HG03039 (cell line): ENCODE measurements at regions not wholly inside any gene's neighbourhood (a gene's known extent, or its start where the extent isn't known, plus 50 kb on each side); places are given as distances from the start of the nearest gene placed in this dataset.
A peak's percentile ranks its signal among the peaks of the same experiment; 100 is the strongest.
"Not testable (repeated sequence)": the region's sequence is repeated elsewhere in the genome, so short reads cannot be mapped to it uniquely, and the experiment has no call there.

Experiments
- ATAC-seq: cut with Tn5 transposase; IDR thresholded peaks from one replicate; pipeline ENCODE4 v1.9.1; 2021; ENCODE audit warnings: mild to moderate bottlenecking, moderate library complexity; ENCODE audit not compliant: unreplicated experiment

DNA sequence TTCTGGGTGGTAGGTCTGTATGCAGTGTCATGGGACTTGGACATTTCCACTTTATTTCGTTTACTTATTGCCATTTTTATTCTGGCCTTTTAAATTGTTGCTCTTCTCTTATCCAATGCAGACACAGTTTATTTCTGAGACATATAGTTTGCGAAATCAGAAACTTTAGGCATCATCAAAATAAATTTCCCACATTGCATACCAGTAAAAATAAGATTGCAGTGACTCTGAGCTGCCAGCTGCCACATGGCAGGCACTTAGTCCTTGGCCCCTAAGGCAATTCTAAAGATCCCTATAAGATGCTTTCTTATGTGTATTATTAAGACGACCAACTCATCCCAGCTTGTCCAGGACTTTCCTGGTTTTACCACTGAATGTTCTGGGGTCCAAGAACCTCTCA, 81.8 kb upstream of the ANKRD1 start:
- ATAC-seq: no peak

DNA sequence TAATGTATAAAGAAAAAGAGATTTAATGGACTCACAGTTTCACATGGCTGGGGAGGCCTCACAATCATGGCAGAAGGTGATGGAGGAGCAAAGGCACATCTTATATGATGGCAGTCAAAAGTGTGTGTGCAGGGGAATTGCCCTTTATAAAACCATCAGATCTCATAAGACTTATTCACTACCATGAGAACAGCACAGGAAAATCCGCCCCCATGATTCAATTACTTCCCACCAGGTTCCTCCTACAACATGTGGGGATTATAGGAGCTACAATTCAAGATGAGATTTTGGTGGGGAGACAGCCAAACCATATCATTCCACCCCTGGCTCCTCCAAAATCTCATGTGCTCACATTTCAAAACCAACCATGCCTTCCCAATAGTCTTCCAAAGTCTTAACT, 82.5 kb upstream of the ANKRD1 start:
- ATAC-seq: not testable (repeated sequence)

DNA sequence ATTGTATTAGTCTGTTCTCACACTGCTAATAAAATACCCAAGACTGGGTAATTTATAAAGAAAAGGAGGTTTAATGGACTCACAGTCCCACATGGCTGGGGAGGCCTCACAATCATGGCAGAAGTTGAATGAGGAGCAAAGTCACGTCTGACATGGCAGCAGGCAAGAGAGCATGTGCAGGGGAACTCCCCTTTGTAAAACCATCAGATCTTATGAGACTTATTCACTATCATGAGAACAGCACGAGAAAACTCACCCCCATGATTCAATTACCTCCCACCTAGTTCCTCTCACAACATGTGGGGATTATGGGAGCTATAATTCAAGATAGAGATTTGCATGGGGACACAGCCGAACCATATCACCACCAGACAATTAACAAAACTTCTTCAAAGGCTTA, 84.4 kb upstream of the ANKRD1 start:
- ATAC-seq: not testable (repeated sequence)

DNA sequence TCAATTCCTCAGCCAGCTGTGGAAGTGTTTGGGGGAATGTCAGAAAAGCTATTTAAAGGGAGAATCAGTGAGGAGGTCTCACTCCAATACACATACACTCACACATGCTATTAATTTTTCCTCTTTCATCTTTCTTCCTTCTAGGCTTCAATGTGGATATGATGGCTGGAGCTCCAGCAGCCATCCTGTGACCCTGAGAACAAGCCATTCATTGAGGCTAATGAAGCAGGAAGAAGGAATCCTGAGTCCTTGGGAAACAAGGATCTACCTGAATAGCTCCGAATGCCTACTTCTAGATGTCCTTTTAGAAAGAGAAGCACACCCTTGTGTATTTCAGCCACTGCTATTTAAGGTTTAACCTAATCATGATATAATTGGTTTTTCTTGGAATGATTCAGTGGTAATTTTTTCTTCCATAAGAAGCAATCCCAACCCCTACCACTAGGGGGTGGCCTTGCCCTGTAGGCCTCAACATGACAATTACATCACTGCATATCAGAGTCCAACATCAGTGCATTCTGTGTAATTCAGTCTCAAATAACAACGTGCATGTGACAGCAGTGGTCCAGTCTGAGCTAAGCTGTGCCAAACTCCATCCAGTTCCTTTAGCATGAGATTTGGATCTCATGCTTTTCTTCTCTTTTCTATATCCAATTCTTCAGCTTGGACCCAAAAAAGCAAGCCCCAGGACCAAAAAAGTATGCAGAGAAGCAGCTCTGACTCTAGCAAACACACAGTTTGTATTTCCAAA, 85.3 kb upstream of the ANKRD1 start:
- ATAC-seq: peak; percentile 29

DNA sequence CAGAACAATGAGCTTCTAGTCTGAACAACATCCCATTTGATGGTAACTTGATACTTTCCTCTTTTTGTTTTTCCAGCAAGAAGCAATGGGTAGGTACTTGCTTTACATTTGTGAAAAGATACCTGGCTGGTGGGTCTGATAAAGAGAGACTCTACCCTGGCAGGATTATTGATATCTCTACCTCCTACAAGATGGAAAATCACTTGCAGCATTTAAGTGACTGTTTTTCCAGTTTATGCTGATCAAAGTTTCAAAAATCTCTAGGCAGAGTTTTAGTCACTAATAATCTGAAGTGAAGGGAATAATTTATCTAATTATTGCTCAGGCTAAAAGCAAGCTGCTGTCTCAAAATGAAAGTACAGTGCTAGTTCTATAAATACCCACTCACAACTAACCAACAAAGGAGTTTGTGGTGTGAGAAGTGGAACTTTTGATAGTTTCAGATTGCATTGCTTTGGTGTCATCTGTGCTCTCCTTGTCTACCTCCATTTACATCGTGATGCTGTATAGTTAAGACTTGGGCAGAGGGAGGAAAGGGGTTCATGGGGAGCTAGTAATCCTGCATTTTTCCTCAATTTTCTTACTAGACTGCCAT, 86.0 kb upstream of the ANKRD1 start:
- peak; percentile 84 for ATAC-seq

DNA sequence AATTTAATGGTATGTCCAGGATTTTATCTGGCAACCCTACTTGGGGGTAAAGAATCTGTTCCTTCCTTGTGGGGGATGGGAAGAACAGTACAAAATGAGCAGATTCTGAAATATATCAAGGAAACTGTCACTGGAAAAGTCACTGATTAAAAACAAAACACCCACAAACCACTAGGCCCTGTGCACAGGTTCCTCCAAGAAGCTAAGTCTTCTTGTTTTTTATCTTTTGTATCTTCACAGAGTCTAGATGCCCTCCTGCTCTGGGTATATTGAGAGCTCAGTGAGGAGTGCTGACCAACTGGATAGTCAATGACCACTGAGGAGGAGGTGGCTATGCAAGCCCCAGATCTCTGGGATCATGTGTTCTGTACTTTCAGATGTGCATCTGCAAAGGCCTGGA, 86.8 kb upstream of the ANKRD1 start:
- no peak for ATAC-seq

DNA sequence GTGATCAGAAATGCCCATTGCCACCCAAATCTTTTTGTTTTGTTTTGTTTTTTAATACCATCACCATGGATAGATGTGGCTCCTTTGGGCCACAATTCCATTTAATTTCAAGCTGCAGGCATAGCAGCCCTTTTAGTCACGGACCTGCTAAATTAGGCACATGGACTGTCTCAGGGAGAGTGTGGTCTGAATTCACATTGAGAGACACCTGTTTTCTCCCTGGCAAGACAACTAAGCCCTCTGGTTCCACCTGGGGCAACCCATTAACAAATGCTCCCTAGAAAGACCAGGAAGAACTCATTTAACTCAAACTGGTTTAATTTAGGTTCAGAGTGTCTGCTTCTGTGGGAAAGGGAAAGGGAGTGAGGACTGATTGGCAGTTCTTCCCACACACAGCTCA, 88.2 kb upstream of the ANKRD1 start:
- ATAC-seq: no peak

DNA sequence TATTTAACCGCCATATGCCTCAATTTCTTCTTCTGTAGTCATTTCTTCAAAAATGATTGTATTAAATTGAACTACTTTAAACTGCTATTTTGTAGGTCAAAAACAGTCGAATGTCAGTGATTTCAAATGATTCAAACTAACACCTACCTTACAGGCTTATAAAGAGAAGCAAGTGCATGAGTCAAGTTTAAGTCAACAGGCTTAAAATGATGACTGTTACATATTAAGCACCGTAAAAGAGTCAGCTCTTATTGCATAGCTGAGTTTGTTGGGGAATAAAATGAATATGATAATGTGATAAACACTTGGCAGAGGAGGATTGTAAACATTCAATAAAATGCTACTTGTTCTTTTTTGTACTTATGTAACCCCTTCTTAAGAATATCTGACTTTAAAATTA, 90.1 kb upstream of the ANKRD1 start:
- ATAC-seq: no peak

DNA sequence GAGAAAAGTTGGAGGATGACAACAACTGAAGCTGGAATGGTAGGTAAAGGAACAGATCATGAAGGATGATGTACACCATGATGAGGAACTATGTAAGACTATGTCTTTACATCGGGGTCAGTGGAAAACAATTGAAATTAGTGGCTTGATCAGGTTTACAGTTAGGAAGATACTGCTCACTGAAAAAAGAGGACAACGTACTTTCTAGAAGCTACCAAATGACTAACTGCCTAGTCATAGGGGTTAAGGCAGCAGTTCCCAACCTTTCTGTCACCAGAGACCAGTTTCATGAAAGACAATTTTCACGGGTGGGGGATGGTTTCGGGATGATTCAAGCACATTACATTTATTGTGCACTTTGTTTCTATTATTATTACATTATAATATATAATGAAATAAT, 91.6 kb upstream of the ANKRD1 start:
- ATAC-seq: no peak

DNA sequence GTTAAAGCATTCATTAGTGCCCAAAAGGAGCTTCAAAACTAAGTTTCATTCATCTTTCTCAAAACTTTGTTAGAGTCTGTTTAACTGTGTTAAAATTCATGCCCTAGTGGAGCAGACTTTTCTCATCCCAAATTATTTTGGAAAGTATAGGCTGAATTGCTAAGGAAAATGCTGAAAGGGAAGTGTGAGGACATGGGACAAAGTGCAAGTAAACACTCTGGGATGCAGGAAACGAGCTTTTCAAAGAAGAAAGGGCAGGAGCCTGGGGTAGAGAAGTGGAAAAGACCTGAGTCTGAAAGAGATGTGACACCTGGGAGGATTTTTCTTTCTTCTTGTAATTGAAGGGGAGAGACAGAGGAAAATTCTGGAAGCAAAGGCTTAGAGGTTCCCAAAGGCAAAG, 93.1 kb upstream of the ANKRD1 start:
- ATAC-seq: no peak

DNA sequence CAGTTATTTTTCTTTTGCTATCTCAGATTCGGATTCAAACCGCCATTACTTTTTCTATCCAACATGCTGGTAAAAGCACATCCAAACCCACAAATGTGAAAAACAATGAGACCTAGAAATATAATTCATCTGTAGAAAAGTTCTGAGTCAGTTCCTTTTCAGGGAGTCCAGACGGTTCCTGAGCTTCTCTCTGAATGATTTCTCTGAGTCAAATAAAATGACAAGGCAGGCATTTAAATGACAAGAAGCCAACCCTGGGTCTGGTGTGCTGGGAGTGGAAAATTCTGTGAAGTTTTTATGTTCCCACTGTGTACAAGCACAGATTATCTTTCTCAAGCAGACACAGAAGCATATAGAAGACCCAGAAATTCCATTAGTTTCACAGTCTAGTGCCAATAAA, 96.3 kb upstream of the ANKRD1 start:
- ATAC-seq: no peak

DNA sequence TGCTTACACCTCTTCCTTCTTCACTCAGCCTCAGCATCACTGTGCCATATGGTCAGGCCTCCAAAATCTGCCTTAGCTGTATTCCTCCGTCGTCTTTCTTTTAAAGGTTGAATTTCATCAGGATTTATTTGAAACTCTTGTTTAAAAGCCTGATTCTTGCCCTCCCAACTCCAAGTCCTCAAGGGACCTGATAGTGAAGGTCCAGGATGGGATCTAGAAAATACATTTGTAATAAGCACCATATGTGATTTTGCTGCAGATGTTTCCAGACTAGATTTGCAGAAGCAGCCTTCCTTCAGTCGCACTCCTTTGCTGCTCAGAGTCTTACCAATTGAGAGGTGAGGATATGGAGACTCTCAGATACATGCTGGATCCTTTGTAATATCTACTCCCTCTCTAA, 101.0 kb upstream of the ANKRD1 start:
- no peak for ATAC-seq

DNA sequence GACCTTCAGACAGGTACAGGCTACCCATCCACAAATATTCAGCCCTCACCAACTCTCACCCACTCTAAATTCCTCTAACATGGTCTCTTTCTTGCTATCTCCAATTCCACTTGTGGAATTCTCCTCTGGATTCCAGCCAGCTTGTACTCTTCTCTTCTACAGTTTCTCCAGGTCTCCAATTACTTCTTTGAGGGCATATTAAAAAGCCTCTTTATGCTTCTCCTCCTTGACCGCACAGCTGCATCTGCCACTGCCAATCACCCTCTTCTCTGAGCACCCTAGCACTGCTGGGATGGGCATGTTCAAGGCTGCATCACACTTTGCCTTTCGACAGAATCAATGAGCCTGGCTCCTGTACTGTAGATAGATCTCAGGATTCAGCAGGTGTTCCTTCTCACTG, 101.5 kb upstream of the ANKRD1 start:
- no peak for ATAC-seq

DNA sequence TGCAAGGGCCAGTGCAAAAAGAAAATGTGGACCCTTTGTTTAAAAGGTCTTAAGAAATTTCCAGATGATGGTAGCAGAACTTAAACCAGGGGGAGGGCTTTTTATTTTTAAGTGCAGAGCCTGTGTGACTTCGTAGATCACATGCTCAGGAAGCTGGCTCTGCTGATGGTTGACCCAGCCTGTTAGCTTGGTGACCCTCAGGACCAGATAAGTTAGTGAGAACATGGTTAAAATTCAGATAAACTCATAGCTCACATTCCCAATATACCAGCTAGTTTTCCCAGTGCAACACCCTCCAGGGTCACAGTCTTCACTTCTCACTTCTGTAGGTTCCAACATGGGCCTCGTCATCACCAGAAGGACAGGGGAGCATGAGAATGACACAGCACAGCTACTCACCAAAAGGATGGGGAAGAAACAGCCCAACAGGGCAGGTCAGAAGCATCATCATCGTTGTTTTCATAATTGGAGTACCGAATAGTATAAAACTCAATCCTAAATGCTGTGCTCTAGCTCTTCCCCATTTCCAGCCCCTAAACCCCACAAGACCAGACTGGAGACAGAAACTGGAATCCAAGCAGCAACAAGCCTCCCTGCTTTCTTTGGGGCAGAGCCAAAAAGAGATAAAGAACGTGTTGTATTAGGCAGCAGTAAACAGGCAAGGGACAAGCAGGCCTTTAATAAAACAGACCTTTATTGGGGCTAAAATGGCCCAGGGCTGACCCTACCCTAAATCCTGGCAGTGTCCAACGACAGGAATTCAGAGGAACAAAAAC, 102.2 kb upstream of the ANKRD1 start:
- ATAC-seq: no peak

DNA sequence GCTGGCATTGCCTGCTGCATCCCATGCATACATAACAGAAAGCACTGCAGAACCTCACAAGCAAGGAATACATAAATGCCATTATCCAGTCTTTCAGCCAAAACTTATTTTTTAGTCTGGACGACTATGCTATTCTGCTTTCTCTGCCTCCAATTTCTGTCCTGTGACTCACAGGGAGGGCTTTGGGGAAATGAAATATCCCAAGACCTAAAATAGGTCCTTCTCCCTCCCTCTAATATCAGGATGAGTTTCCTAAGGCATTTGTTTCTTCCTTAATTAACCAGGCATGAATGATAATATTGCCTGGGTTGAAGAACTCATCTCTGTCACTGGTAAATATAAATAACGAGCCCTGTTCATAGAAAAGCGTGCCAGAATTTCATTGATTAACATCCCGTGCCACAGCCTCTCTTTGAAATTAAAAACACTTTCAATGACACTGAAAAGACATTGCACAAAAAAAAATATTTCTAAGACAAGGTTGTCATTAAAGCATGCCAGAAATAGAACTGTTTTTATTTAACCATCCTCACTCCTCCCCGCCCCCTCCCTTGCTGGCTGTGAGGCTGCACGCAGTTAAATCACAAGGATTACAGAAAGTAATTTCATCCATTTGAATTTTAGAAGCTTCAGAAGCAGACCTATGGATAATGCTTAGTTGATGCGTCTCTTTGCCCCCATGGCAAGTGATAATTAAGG, 103.0 kb upstream of the ANKRD1 start:
- ATAC-seq: no peak

DNA sequence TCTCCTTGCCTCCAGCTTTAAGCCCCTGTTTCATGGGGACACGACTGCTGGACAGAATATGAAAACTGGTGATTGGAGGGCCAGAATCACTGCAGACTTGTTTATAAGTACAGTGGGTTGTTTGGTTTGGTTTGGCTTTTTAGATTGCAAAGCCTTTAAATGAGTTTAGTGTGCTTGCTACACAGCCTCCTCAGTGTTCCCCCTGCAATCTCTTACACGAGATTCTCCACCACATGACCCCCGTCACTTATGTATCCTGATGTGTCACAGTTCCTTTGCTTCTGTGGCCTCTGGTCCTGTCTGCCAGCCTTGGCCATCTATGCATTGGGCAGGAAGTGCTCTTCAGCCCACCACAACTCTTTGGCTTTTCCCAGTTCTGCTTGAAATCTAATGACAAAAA, 103.7 kb upstream of the ANKRD1 start:
- ATAC-seq: no peak

DNA sequence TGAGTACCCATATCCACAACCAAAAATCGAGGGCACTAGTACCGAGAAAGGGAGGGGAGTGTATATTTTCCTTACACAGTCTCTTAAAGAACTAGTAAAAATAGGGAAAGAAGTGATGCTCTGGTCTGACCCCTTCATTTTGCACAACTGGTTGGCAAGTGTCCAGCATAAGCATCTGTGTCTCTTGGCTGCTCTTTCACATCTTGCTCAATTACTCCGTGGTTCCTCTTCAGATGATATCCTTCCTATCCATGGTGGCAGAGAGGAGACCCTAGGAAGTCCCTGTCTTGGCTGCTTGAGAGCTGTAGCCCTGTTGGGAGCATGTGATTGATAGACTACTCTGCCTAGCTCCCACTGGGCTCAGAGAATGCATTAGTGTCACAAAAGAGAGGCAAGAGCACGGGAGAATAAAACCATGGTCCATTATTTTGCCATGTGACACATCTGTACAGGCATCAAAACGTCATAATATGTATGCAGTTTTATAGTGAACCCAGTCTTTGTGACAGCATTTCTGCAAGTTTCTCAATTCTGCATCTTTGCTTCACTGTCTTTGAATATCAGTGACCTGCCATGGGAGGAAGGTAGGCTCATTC, 111.8 kb upstream of the ANKRD1 start:
- ATAC-seq: no peak

DNA sequence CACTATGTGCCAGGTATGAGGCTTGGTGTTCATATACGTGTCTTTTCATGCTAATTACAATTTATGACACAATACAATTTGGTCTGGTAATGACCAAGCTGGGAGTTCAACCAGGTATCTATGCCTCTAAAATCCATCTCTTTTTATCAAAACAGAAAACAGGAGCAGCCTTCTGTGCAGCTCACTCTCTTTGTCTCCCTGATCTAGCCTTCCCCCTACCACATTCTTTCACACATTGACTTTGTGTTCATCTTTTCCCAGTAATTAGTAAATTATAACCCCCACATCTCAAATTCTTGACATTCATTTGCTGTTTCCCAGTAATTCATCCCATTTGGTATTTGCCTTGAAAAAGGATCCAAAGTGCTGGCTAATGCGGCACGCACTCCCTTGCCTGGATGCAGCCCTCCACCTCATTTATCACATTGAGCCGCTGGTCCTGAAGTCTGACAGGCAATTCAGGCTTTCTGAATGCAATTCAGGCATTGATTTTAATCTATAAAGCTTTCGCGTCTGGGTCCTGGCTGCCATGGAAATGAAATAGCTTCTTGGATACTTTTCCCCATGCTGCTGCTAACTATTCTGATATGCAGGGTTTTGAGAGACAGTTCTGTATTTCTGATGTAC, 112.5 kb upstream of the ANKRD1 start:
- ATAC-seq: no peak

DNA sequence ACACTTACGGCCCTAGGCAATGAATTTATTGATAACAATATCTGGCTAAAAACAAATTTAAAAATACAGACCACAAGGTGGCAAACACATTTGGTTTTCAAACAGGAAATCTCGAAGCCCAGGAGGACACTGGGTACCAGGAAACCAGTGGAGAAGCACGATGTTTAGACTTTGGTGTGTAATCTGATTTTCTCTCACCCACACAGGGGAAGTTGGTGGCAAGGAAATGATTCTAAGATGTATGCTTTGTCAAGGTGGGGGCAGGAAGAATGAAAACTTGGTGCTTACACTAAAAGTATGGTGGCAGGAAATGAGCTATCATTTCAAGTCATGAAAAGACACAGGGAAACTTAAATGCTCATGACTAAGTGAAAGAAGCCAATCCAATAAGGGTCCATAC, 113.2 kb upstream of the ANKRD1 start:
- no peak for ATAC-seq

DNA sequence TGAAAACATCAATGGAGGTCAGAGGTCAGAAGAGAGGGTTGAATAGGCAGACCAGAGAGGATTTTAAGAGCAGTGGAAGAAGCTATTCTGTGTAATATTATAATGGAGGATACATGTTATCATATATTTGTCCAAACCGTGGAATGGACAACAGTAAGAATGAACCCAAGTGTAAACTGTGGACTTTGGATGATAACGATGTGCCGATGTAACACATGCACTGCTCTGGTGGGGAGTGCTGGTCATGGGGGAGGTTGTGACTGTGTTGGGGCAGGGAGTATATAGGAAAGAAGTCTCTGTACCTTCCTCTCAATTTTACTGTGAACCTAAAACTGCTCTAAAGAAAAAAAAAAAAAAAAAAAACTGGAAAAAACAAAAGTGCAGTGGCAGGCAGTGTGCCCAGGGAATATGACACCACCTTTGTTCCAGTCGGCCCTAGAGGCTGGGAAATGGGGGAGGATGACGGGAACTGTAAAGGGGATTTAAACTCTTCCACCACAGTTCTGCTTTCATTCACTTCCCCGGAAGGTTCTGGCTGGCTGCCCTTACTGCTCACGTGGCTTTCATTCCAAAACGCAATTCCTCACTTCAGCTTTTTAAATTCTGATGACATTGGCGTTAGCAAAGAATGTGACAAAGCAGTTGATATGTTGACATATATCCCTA, 113.7 kb upstream of the ANKRD1 start:
- no peak for ATAC-seq
